H54 (cell line): ENCODE measurements at regions not wholly inside any gene's neighbourhood (a gene's known extent, or its start where the extent isn't known, plus 50 kb on each side); places are given as distances from the start of the nearest gene placed in this dataset.

Source experiments
- DNase-seq: peaks from one replicate; pipeline ENCODE4 v3.0.0; 2011; ENCODE audit warnings: low spot score, mixed read lengths; ENCODE audit not compliant: insufficient read length
- FAIRE-seq: peaks from 3 replicates; lab custom pipeline; 2011; peaks lifted over from hg19 to GRCh38; lab: Jason Lieb, UNC
- POLR2A ChIP-seq: IDR thresholded peaks from 2 replicates; pipeline ENCODE4 v1.6.1; 2011; ENCODE audit warnings: low read depth, mild to moderate bottlenecking, low read length

DNA sequence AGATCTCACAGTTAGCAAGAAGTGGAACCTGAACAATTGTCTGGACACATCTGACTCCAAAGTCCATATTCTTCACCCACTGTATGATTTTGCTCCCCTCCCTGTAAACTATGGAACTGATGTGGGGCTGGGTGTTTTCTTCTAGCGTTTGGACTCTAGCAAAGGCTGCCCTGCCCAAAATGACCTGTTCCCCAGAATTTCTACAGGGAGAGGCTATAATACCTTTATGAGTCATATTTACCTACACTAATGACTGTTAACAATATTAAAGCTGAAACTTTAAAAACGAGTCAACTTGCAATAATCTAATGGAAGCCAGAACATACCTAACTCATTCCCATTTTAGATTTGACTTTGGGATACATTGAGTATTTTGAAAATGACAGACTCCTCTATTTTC is 531.2 kb upstream of the CFAP20DC start:
- FAIRE-seq: no peak
- DNase-seq: no peak
- no peak for TF ChIP-seq POLR2A

DNA sequence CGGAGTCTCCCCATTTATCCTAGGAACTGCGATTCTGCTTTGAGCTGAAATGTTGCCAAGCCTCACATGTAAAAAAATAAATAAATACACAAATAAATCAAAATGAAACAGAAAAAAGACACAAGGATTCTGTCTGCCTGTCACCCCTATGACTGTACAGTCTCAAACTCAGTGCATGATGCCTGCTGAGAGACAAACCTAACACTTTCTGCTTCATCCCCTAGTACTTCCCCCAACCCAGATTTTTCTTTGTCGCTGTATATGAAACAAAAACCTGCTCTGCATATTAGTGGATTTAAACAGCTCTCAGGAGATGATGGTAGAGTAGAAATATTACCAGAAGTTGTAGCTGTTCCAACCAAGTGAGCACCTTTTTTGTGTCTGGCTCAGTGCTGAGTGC is 530.7 kb upstream of the CFAP20DC start:
- FAIRE-seq: no peak
- no peak for DNase-seq

DNA sequence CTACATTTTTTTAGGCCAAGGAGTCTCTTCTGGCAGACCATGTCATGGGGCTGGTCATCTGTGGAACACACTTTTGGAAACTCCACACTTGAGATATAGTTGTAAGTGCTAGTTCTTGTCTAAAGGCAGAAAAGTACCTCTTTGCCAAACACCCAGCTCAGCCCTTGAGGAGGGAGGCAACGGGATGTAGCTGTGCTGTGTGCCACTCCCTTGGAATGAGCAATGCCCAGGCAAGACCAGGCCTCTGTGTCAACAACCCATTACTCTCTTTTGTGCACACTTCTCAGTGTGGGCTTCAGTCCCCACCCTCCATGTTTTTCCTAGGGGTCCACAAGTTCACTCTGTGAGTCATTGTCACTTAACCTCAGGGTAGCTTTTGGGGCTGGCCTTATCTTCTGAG is 528.3 kb upstream of the CFAP20DC start:
- TF ChIP-seq POLR2A: no peak
- DNase-seq: no peak
- no peak for FAIRE-seq

More for the DNA sequence above, 530.7 kb upstream of the CFAP20DC start:
- TF ChIP-seq POLR2A: no peak

DNA sequence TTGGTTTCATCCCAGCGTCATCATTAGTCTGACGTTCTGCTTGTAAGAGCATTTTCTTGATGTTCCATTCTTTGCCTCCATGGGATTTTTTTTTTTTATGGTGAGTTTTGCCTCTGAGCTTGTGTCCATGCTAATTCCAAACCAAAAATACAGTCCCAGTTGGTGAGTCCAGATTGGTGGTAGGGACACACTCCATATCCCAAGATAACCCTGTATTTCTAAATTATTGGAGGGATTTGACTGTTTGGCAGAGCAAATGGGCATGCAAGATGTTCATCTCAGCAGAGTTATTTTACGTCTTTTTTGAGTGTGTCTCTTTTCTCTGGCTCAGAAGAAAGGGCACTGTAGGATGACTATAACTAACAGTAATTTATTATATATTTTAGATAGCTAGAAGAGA is 526.8 kb upstream of the CFAP20DC start:
- TF ChIP-seq POLR2A: no peak
- FAIRE-seq: no peak
- no peak for DNase-seq

DNA sequence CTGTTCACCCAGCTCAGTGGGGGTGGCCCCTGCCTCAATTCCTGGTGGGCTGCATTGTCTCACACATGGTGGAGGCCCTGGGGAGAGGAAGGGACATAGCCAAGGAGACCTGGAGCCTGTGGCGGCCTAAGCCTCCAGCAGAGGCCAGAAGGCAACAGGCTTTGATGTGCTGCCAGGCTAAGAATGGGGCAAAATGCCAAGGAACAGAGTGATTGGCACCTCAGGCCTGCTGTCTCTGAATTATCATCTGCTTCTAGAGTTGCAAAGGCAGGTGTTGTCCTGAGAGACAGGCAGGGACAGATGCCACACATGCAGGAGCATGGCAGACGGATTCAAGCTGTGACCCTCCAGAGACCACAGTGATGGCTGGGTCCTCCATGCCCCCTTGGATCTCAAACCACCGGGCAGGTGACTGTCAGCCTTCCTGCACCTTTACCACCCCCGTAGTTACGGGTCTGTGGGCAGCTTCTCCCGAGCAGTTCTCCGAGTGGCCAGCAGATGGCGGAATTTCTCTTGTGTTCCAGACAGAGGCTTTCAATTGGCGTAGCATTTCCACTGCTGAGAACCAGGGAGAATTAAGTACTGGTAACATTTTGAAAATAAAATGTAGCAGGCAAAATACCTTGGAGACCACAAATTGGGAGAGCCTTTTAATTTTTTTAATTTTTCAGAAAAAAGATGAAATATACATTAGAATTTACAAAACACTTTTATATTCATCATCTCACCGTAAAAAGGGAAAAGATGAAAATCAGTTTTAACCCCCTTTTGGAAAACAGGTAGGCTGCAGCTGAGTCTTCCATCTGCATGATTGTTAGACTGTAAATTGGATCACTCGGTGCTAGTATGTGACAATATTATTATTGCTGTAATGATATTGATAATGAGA is 525.5 kb upstream of the CFAP20DC start:
- DNase-seq (peak; percentile 49), FAIRE-seq (no peak)
- no peak for TF ChIP-seq POLR2A

DNA sequence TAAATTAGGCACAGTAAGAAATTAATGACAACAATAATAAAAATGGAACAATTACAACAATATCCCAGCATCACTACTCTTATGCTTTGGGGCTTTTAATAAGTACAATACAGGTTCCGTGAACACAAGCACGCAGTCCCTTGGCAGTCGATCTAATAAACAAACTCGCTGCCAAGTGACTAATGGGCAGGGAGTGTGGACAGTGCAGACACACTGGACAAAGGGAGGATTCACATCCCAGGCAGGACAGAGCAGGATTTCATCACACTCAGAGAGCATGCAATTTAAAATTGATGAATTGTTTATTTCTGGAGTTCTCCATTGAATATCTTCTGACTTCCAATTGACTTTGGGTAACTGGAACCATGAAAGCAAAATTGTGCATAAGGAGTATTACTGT is 524.1 kb upstream of the CFAP20DC start:
- no peak for TF ChIP-seq POLR2A
- no peak for DNase-seq
- no peak for FAIRE-seq

DNA sequence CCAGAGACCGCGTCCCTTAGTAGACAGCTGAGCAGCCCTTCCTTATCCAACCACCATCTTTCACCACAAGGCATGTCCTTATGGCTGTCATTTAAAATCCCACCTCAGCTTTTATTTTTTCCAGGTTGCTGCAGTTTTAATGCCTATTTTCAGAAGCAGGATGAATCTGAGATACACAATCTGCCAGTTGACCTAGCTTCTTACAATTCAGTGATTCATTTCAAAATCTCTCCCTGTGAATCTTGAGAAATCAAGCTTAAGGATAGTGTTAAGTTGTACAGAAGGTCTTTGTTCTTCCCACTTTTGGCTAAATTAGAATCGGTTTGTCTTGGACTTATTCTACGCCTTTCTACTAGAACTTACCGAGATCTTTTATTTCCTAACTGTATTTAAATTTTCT is 522.3 kb upstream of the CFAP20DC start:
- no peak for TF ChIP-seq POLR2A
- DNase-seq (no peak), FAIRE-seq (no peak)

DNA sequence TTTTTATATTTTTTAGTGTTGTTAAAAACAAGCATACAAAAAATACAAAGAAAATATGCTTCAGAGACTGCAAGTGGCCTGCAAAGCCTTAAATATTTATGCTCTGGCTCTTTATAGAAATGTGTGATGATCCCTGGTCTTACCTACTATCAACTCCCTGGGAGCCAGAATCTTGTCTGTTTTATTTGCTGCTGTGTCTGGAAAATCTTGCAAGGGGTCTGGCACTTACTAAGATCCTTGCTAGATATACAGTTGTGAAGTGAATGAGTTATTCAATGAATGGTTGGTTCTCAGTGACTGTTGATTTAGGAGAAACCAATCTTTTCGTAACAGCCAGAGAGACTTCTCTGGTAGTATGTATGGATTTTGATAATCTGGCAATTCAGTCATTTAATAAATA is 521.0 kb upstream of the CFAP20DC start:
- no peak for TF ChIP-seq POLR2A
- no peak for DNase-seq
- FAIRE-seq: no peak

DNA sequence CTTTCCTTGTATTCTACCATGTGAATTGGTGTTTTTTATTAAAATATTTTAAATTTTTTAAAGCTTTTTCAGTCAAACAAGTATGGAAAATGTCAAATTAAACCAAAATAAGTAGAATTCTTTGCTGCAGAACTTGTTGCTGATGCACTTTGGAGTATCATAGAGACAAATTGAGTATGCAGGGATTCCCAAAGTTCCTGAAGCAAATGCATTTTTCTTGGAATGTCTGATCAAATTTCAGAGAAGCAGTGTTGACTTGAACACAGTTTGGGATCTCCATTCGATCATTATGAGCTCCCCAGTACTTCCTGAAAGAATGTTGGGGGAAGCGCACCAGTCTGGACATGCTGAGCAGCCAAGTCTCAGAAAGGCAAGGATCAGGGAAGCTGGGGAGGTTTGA is 517.8 kb upstream of the CFAP20DC start:
- FAIRE-seq (no peak), DNase-seq (no peak)
- TF ChIP-seq POLR2A: no peak

DNA sequence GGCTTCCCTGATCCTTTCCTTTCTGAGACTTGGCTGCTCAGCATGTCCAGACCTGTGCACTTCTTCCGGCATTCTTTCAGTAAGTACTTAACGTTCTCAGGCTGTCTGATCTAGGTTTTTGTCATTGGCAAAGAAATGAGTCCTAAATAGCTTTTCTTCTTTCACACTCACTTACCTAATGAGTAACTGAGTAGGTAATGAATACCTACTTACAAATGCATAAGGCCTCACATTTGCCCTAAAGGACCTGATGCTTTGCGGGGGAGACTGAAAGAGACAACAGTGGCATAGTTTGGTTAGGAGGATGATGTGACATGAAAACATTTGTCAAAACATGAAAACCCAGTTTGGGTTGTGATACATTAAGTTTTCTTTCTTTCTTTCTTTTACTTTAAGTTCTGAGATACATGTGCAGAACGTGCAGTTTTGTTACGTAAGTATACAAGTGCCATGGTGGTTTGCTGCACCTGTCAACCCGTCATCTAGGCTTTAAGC is 516.7 kb upstream of the CFAP20DC start:
- TF ChIP-seq POLR2A: no peak
- FAIRE-seq: no peak
- DNase-seq: no peak

DNA sequence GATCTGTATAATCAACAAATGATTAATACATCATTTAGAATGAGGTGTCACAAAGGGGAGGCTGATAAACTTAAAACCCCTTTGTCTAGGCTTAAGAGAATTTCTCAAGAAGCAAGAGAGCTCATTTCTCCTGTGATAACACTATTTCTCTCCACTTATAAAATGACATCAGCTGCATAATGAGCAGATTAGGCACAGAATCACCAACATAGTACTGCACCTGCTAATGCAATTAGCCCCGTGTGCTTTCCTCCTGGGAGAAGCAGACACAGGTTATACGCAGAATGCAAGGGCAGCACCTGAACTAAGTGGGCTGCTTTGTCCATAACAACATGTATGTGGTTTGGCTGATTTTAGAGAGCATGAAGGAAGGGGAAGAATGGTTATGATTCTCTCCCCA is 515.3 kb upstream of the CFAP20DC start:
- no peak for TF ChIP-seq POLR2A
- FAIRE-seq: no peak
- DNase-seq: no peak

DNA sequence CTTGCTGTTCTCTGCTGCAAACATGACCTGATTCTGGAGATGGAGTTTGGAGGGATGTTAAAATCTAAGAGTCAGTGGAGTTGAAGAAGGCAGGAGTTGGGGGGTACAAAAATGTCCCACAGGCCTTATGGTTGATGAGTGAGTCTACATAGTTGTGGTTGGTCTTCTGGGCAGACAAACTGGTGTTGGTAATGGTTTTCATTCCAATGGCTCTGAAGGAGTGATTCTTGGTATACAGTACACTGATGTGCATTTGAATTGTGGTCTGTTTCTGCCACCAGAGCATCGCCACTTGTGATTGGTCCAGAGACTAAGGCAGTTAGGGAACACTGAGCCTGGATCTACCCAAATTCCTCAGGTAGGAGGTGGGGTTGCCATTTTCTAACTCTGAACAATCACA is 514.1 kb upstream of the CFAP20DC start:
- no peak for DNase-seq
- no peak for TF ChIP-seq POLR2A
- no peak for FAIRE-seq

DNA sequence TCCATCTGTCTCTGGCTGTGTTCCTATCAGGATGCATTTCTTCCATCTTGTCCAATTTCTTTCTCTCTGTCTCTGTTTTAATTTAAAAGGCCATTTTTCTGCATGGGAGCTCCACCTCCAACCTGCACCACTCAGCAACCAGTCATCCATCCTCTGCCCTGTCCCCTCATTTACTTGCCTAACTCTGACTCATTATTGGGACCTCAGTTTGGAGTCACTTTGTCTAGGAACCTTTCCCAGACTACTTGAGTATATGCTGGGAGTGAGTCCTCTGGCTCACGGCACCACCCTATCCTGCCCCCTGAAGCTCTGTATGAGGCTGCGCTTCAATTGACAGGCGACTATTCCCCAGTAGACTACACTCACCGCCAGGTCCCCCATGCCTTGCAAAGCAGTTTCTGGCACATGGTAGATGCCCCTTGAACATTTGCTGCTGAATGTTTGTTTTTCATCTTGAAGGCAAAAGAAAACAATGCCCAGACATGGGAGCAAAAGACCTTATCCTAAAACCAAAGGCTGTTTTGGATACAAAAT is 513.3 kb upstream of the CFAP20DC start:
- TF ChIP-seq POLR2A: no peak
- FAIRE-seq (no peak), DNase-seq (no peak)

DNA sequence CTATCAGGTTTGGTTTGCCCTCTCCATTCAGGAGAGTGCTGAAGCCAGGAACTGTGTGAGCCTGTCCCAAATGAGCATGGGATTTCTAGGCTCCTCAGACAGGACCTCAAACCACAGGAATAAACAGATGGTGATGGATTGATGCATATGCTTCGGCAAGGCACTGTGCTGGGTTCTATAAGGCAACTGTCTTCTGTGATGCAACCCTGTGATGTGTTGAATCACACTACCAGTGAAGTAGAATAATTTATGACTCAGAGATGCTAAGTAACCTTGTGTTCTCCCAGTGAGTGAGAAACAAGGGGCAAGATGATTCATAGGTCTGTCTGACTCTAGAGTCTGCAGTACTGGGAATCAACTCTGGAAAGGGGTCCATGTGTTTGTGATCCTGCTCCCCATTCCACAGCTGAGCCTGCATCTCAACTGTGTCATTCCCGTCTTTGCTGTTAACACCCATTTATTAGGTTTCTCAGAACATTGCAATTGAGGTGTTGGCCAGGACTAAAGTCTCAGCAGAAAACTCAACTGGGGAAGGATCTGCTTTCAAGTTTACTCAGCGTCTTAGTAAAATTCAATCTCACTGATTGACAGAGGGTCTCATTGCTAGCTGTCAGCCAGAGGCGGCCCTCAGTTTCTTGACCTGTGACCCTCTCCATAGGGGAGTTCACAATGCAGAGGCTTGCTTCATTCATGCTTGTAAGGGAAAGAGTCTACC is 510.1 kb upstream of the CFAP20DC start:
- DNase-seq (peak; percentile 26), FAIRE-seq (no peak)
- no peak for TF ChIP-seq POLR2A
